ENCODE measurements at regions not wholly inside any gene's neighbourhood (a gene's known extent, or its start where the extent isn't known, plus 50 kb on each side); places are given as distances from the start of the nearest gene placed in this dataset.

DNA sequence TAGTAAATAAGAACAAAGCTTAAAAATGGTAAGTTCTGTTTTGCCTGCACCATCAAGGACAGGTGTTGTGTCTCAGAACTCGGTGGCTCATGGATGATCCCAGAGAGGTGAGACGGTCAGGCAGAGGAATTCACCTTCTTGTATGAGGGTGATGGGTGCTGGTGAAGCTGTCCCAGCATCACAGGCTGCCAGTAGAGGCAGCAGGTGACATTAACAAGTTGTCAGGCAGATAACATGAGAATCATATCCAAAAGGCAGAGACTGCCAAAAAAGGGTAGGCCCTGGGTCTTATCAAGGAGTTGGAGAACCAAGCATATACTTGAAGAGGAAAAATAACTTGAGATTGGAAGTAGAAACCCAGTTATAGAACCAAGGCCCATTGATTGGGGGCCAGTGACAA, 437.8 kb downstream of the DYNC2H1 start:
- TF ChIP-seq FOXA1 (IDR thresholded peaks at IDR 0.05) (no peak), SUZ12 (IDR thresholded peaks at IDR 0.05) (no peak), SP1 (IDR thresholded peaks at IDR 0.05) (no peak)
